Epithelial cell of esophagus (primary cell): ENCODE measurements at regions not wholly inside any gene's neighbourhood (a gene's known extent, or its start where the extent isn't known, plus 50 kb on each side); places are given as distances from the start of the nearest gene placed in this dataset.

ENCODE experiments used
- DNase-seq: peaks from one replicate; pipeline ENCODE4 v3.0.0; 2010; ENCODE audit warnings: low read depth
- H3K4me3 ChIP-seq: 2 replicates; pipeline ENCODE4 v1.5.1; 2011; ENCODE audit warnings: mild to moderate bottlenecking, low read length, control low read depth
- CTCF ChIP-seq: IDR thresholded peaks from 2 replicates; pipeline ENCODE4 v1.5.1; 2011; ENCODE audit warnings: low read depth, mild to moderate bottlenecking, low read length, control low read depth, inconsistent platforms; ENCODE audit not compliant: insufficient read depth; ENCODE audit errors: missing control alignments

GRCh38 chr6:145329257-145329656 is 406.1 kb downstream of the EPM2A start:
- TF ChIP-seq CTCF = no peak
- no peak overlapping the region for H3K4me3 ChIP-seq
- no peak for DNase-seq

GRCh38 chr6:145331066-145331465 is 404.3 kb downstream of the EPM2A start:
- no peak for DNase-seq
- no peak overlapping the region for H3K4me3 ChIP-seq
- no peak for TF ChIP-seq CTCF

GRCh38 chr6:145332011-145332410 is 403.3 kb downstream of the EPM2A start:
- H3K4me3 ChIP-seq = no peak overlapping the region
- peak; percentile 59 for DNase-seq
- no peak for TF ChIP-seq CTCF

- TF ChIP-seq CTCF = no peak
- no peak for DNase-seq
- H3K4me3 ChIP-seq = no peak overlapping the region
These were observed 399.2 kb downstream of the EPM2A start for GRCh38 chr6:145336119-145336518.

- peak; percentile 47 for DNase-seq
- no peak overlapping the region for H3K4me3 ChIP-seq
- no peak for TF ChIP-seq CTCF
These were observed 396.2 kb downstream of the EPM2A start for GRCh38 chr6:145339089-145339488.

GRCh38 chr6:145340256-145340655 is 395.1 kb downstream of the EPM2A start:
- H3K4me3 ChIP-seq = no peak overlapping the region
- TF ChIP-seq CTCF = no peak
- DNase-seq = no peak

- H3K4me3 ChIP-seq = no peak overlapping the region
- DNase-seq = peak; percentile 10
- no peak for TF ChIP-seq CTCF
These were observed 390.2 kb downstream of the EPM2A start for GRCh38 chr6:145345094-145345493.
